ENCODE measurements at regions not wholly inside any gene's neighbourhood (a gene's known extent, or its start where the extent isn't known, plus 50 kb on each side); places are given as distances from the start of the nearest gene placed in this dataset.
"Not testable (repeated sequence)": the region's sequence is repeated elsewhere in the genome, so short reads cannot be mapped to it uniquely, and the experiment has no call there.

- DNase-seq = no peak
Measured at GRCh38 chr14:22251090-22251489, 337.9 kb downstream of the DAD1 start.

- no peak for DNase-seq
Measured at GRCh38 chr14:22249770-22250169, 339.3 kb downstream of the DAD1 start.

- DNase-seq = no peak
Measured at GRCh38 chr14:22243971-22244581, 344.9 kb downstream of the DAD1 start.

GRCh38 chr14:22238320-22238719 is 350.7 kb downstream of the DAD1 start:
- not testable (repeated sequence) for DNase-seq

- no peak for DNase-seq
Measured at GRCh38 chr14:22233377-22233776, 355.6 kb downstream of the DAD1 start.

GRCh38 chr14:22232933-22233332 is 356.1 kb downstream of the DAD1 start:
- DNase-seq = no peak

GRCh38 chr14:22232486-22232885 is 356.5 kb downstream of the DAD1 start:
- no peak for DNase-seq

GRCh38 chr14:22231018-22231417 is 358.0 kb downstream of the DAD1 start:
- DNase-seq = no peak

GRCh38 chr14:22230517-22230916 is 358.5 kb downstream of the DAD1 start:
- no peak for DNase-seq

- no peak for DNase-seq
Measured at GRCh38 chr14:22227084-22227483, 361.9 kb downstream of the DAD1 start.

- no peak for DNase-seq
Measured at GRCh38 chr14:22226381-22226780, 362.6 kb downstream of the DAD1 start.

GRCh38 chr14:22225516-22226140 is 363.4 kb downstream of the DAD1 start:
- no peak for DNase-seq

- DNase-seq = no peak
Measured at GRCh38 chr14:22221508-22221907, 367.5 kb downstream of the DAD1 start.

GRCh38 chr14:22220427-22220826 is 368.6 kb downstream of the DAD1 start:
- no peak for DNase-seq

GRCh38 chr14:22218728-22219127 is 370.3 kb downstream of the DAD1 start:
- no peak for DNase-seq

GRCh38 chr14:22213120-22213519 is 375.9 kb downstream of the DAD1 start:
- DNase-seq = no peak

GRCh38 chr14:22210906-22211305 is 378.1 kb downstream of the DAD1 start:
- DNase-seq = no peak

GRCh38 chr14:22210026-22210425 is 379.0 kb downstream of the DAD1 start:
- DNase-seq = no peak

GRCh38 chr14:22203036-22203435 is 386.0 kb downstream of the DAD1 start:
- DNase-seq = no peak

GRCh38 chr14:22202313-22202712 is 386.7 kb downstream of the DAD1 start:
- no peak for DNase-seq

- no peak for DNase-seq
Measured at GRCh38 chr14:22200977-22201605, 387.9 kb downstream of the DAD1 start.

- not testable (repeated sequence) for DNase-seq
Measured at GRCh38 chr14:22200131-22200530, 388.9 kb downstream of the DAD1 start.

- DNase-seq = no peak
Measured at GRCh38 chr14:22194664-22195063, 394.4 kb downstream of the DAD1 start.
